PFSK-1 (cell line): ENCODE measurements at regions not wholly inside any gene's neighbourhood (a gene's known extent, or its start where the extent isn't known, plus 50 kb on each side); places are given as distances from the start of the nearest gene placed in this dataset.

Experiments used
- FOXP2 ChIP-seq: optimal IDR thresholded peaks from 2 replicates; pipeline ENCODE3; 2011; ENCODE audit warnings: borderline replicate concordance, control low read depth, inconsistent platforms; ENCODE audit not compliant: insufficient read depth; ENCODE audit errors: extremely low read length, extremely low read depth
- POLR2AphosphoS5 ChIP-seq: IDR thresholded peaks from 2 replicates; pipeline ENCODE4 v1.6.1; 2012; ENCODE audit warnings: low read depth, mild to moderate bottlenecking, control low read depth, low read length, moderate library complexity
- SIN3A ChIP-seq: IDR thresholded peaks from 2 replicates; pipeline ENCODE4 v1.6.1; 2012; ENCODE audit warnings: mild to moderate bottlenecking, low read length, moderate library complexity, borderline replicate concordance; ENCODE audit not compliant: insufficient read depth
- TAF1 ChIP-seq: IDR thresholded peaks from 2 replicates; pipeline ENCODE4 v1.6.1; 2012; ENCODE audit warnings: low read length, control low read depth, borderline replicate concordance; ENCODE audit not compliant: insufficient read depth
- TF ChIP-seq, protein P1 (sequence below), 2 experiments: IDR thresholded peaks; 2 replicates each; pipeline versions ENCODE4 v1.6.1 to v1.8.0; 2011 to 2012; ENCODE audit warnings: low read depth in 2 of 2, low read length in 2 of 2, control low read depth in 1 of 2, inconsistent platforms in 1 of 2, mild to moderate bottlenecking in 1 of 2, moderate library complexity in 1 of 2; ENCODE audit not compliant: insufficient read depth in 1 of 2

DNA sequence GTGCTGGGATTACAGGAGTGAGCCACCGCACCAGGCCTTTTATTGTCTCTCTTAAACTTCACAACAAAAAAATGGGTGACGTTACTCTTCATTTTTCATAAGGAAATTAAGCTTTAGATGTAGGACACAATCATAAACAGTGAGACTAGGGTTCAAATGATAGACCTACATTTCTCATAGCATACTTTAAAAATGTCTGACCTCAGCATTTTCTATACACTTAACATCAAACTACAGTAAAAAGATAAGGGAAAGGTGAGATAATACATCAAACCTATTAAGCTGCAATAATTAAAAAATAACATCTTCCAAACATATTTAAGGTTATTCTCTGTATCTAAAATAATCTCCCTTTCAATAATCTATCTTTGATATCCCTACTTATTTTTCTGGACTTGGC lies 914.2 kb downstream of the FAM181B start:
- TF ChIP-seq FOXP2, result no peak
- TF ChIP-seq SIN3A, result no peak
- TF ChIP-seq, protein P1, sequence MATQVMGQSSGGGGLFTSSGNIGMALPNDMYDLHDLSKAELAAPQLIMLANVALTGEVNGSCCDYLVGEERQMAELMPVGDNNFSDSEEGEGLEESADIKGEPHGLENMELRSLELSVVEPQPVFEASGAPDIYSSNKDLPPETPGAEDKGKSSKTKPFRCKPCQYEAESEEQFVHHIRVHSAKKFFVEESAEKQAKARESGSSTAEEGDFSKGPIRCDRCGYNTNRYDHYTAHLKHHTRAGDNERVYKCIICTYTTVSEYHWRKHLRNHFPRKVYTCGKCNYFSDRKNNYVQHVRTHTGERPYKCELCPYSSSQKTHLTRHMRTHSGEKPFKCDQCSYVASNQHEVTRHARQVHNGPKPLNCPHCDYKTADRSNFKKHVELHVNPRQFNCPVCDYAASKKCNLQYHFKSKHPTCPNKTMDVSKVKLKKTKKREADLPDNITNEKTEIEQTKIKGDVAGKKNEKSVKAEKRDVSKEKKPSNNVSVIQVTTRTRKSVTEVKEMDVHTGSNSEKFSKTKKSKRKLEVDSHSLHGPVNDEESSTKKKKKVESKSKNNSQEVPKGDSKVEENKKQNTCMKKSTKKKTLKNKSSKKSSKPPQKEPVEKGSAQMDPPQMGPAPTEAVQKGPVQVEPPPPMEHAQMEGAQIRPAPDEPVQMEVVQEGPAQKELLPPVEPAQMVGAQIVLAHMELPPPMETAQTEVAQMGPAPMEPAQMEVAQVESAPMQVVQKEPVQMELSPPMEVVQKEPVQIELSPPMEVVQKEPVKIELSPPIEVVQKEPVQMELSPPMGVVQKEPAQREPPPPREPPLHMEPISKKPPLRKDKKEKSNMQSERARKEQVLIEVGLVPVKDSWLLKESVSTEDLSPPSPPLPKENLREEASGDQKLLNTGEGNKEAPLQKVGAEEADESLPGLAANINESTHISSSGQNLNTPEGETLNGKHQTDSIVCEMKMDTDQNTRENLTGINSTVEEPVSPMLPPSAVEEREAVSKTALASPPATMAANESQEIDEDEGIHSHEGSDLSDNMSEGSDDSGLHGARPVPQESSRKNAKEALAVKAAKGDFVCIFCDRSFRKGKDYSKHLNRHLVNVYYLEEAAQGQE (IDR thresholded peaks at IDR 0.05; ENCODE audit: insufficient read depth in 1 of 2, low read depth in 2 of 2, low read length in 2 of 2), result no peak
- no peak for TF ChIP-seq TAF1
- no peak for TF ChIP-seq POLR2AphosphoS5

DNA sequence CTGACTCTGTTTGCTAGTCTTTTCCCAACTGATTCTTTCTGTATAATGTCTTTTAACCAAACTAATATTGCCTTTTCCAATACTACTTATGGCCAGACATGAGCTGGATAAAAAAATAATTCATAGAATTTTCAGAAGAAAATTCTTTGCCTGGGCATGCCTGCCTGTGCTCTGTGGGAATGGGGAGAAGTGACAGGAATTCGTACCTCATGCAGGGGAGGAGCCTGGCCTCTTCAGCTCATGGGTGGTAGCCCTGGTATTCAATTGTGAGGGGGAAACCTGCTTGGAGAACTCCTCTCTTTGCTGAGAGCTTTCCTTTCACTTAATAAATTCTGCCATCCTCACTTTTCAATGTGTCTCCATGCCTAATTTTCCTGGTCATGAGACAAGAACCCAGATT lies 928.8 kb downstream of the FAM181B start:
- no peak for TF ChIP-seq FOXP2
- TF ChIP-seq POLR2AphosphoS5, result no peak
- TF ChIP-seq, protein P1 (IDR thresholded peaks at IDR 0.05; ENCODE audit: insufficient read depth in 1 of 2, low read depth in 2 of 2, low read length in 2 of 2), result no peak
- TF ChIP-seq SIN3A, result no peak
- no peak for TF ChIP-seq TAF1

DNA sequence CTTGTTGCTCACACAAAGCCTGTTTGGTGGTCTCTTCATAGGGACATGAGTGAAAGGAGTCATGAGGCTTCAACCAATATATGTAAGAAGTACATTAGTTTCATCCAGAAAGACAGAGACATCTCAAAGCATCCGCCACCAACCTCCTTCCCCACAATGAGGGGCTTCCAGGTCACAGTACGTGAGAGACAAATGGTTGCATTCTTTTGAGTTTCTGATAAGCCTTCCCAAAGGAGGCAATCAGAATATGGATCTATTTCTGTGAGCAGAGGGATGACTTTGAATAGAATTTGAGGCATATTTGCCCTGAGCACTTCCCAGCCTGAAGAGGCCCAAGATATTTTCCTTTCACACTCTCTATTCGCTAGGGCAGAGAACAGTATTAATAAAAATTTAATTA lies 931.1 kb downstream of the FAM181B start:
- no peak for TF ChIP-seq SIN3A
- no peak for TF ChIP-seq TAF1
- TF ChIP-seq, protein P1 (IDR thresholded peaks at IDR 0.05; ENCODE audit: insufficient read depth in 1 of 2, low read depth in 2 of 2, low read length in 2 of 2), result no peak
- TF ChIP-seq POLR2AphosphoS5, result no peak

DNA sequence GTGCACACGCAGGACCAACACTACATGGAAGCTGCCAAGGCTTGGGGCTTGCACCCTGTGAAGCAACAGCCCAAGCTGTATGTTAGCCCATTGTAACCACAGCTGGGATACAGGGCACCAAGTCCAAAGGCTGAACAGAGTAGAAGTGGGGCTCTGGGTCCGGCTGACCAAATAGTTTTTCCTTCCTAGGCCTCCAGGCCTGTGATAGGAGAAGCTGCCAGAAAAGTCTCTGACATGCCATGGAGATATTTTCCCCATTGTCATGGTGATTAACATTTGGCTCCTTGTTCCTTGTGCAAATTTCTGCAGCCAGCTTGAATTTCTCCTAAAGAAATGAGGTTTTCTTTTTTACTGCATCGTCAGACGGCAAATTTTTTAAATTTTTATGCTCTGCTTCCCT lies 941.2 kb downstream of the FAM181B start:
- no peak for TF ChIP-seq FOXP2
- TF ChIP-seq, protein P1 (IDR thresholded peaks at IDR 0.05; ENCODE audit: insufficient read depth in 1 of 2, low read depth in 2 of 2, low read length in 2 of 2), result no peak
- TF ChIP-seq POLR2AphosphoS5, result no peak
- TF ChIP-seq SIN3A, result no peak
- no peak for TF ChIP-seq TAF1

DNA sequence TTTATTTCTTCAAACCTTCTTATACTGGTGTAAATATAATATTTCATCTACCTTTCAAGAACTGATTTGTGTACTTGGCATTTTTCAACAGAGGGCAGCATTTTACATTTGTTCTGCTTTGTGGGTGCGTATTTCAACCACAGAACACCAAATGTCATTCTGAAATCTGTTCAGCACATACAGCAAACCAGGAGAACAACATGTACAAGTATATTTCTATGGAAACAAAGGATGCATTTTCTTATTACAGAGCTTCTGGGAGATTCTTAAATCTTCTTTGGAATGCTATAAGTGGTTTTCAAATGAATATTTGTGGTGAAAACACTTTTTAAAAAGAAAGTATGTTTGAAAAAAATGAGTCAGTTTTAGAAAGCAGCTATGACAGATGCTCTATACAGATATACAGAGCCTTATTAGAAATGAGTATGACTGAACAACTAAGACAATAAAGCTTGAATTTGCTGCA lies 946.0 kb downstream of the FAM181B start:
- no peak for TF ChIP-seq TAF1
- no peak for TF ChIP-seq SIN3A
- no peak for TF ChIP-seq FOXP2
- no peak for TF ChIP-seq POLR2AphosphoS5
- TF ChIP-seq, protein P1 (IDR thresholded peaks at IDR 0.05; ENCODE audit: insufficient read depth in 1 of 2, low read depth in 2 of 2, low read length in 2 of 2), result no peak
